Thyroid gland (tissue), 4 donors: ENCODE measurements at regions not wholly inside any gene's neighbourhood (a gene's known extent, or its start where the extent isn't known, plus 50 kb on each side); places are given as distances from the start of the nearest gene placed in this dataset.

Source experiments
- CTCF ChIP-seq, 6 experiments: fragments of 200-600 bp in 3 of 6; fragments of 450-650 bp in 3 of 6; sonication (generic) in 3 of 6; IDR thresholded peaks; one replicate each; pipeline ENCODE4 v1.5.1; 2016 to 2019; ENCODE audit warnings: antibody characterized with exemption in 6 of 6, mild to moderate bottlenecking in 2 of 6, inconsistent platforms in 1 of 6, moderate library complexity in 1 of 6
- POLR2A ChIP-seq, 2 donors: fragments of 450-650 bp; IDR thresholded peaks; one replicate each; pipeline ENCODE4 v1.6.1; 2017; ENCODE audit warnings: antibody characterized with exemption in 2 of 2, mild to moderate bottlenecking in 2 of 2, moderate library complexity in 1 of 2

GRCh38 chr2:5982903-5983265 lies 290.7 kb downstream of the SOX11 start:
- TF ChIP-seq CTCF (IDR thresholded peaks at IDR 0.05) = no peak
- no peak for TF ChIP-seq POLR2A (IDR thresholded peaks at IDR 0.05)
